ENCODE measurements at regions not wholly inside any gene's neighbourhood (a gene's known extent, or its start where the extent isn't known, plus 50 kb on each side); places are given as distances from the start of the nearest gene placed in this dataset.

DNA sequence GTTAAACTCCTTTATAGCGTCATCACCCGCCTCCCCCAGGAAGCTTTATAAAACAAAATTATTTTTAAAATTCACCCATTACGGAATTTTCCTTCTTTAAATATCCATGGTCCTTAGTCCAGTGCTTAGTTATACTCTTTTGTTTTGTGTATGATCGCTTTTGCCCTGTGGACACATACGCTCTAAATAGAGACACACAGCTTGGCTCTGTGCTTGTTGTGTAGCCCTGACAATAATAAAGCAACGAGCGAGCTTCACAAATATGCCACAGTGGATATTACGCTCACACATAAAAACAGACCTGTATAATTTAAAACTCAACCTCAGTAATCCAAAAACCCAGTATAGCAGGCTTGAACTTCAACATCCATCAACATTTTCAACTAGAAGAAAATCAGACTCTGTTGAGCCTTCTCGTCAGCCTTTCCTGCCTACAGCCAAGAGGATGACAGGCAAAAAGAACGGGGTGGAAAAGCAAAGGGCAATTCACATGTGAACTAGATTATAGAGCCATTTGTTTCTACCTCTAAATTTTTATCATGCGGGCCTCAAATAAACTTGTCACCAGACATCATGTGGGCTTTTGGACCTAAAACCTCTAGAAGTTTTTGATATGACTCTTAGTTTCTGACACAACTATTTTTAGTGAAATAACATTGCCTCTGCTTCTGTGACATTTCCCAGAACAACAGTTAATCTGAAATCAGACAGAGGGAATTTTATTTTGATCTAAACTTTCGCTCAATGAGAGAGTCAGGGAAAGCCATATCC, 89.6 kb upstream of the THBS1 start:
- Histone ChIP-seq H3K4me3 (no peak overlapping the region), H3K27ac (no peak overlapping the region), H3K36me3 (no peaks in the 10 kb centered on the region), H3K4me1 (peaks cover 0 to 5% (median 0%) of the 10 kb centered on the region in 6 donors), H3K27me3 (replicated peaks in 1 of 7) (peaks cover 0 to under 1% (median 0%) of the 10 kb centered on the region in 7 donors), H3K9me3 (no peaks in the 10 kb centered on the region)
- WGBS, 5 donors = 85 to 94% (median 92%) methylated on average over 12 of the region's 12 CpGs
- DNase-seq = no peak
- intact Hi-C loops (cut with DNase I; ENCODE audit: low total_unique reads) = no loop called here
- no peak for TF ChIP-seq POLR2A (IDR thresholded peaks at IDR 0.05)

DNA sequence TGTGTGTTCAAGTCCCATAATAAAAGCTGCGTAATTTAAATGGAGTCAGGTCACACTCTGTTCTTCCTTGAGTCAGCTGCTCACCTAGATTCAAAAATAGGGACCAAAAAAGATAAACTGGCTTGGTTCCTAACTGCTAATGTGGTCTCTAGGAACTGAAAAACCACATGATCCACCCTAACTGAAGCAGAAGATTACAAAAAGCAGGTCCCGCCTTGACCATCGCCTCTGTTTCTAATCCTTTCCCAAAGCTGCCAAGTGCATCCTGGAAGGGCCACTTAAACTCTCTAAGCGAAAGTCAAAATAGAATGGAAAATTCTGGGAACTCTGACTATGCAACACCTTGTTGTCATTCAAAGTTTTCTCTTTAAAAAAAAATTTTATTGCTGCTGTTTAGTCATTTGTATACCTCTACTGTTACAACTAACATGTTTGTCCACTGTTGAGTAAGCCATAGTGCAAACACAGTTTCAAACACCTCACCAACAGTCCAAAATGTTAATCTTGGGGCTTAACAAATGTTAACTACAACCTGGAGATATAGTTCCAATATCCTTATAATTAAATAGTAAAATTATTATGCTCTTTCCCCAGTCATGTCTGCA, 88.9 kb upstream of the THBS1 start:
- no peak overlapping the region for H3K4me3 ChIP-seq
- H3K36me3 ChIP-seq = no peaks in the 10 kb centered on the region
- no peak overlapping the region for H3K27ac ChIP-seq
- 55 to 72% (median 66%) methylated on average over 4 of the region's 4 CpGs for WGBS, 5 donors
- TF ChIP-seq POLR2AphosphoS5 (IDR thresholded peaks at IDR 0.05) (no peak), POLR2A (IDR thresholded peaks at IDR 0.05) (no peak)
- TF ChIP-seq, protein P1, sequence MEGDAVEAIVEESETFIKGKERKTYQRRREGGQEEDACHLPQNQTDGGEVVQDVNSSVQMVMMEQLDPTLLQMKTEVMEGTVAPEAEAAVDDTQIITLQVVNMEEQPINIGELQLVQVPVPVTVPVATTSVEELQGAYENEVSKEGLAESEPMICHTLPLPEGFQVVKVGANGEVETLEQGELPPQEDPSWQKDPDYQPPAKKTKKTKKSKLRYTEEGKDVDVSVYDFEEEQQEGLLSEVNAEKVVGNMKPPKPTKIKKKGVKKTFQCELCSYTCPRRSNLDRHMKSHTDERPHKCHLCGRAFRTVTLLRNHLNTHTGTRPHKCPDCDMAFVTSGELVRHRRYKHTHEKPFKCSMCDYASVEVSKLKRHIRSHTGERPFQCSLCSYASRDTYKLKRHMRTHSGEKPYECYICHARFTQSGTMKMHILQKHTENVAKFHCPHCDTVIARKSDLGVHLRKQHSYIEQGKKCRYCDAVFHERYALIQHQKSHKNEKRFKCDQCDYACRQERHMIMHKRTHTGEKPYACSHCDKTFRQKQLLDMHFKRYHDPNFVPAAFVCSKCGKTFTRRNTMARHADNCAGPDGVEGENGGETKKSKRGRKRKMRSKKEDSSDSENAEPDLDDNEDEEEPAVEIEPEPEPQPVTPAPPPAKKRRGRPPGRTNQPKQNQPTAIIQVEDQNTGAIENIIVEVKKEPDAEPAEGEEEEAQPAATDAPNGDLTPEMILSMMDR (IDR thresholded peaks at IDR 0.05 in 8 of 11, conservative IDR thresholded peaks at IDR 0.05 in 3 of 11) = no peak
- H3K27me3 ChIP-seq (replicated peaks in 1 of 7) = peaks cover 0 to 4% (median 0%) of the 10 kb centered on the region in 7 donors
- H3K9me3 ChIP-seq = no peaks in the 10 kb centered on the region
- peaks cover 0 to 5% (median 0%) of the 10 kb centered on the region in 6 donors for H3K4me1 ChIP-seq
- DNase-seq = no peak
- intact Hi-C loops (cut with DNase I; ENCODE audit: low total_unique reads) = no loop called here

DNA sequence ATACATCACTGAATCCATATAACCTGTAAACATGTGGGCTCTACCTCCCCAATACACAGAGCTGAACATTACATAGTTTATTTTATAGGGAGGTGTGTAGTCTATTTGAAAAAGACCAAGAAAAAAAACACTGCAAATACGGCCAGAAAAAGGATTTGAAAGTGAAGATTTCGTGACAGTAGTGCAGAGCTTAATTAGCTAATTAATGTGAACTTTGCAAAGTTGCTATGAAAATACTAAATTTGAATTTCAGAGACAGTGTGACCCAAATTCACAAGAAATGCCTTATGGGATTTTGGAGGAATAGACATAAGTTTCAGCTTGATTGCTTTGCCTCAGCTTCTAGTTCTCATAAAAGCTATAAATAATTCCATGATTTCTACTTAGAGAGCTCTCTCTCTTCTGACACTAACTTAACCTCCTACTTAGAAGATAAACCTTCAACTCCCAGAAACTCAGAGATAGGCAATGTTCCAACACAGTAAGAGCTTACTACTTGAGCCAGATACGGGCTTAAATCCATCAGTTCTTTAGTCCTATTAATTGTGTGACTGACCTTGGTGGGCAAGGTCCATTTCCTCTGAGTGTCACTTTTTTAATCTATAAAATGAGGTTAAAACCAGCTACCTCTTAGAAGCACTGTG, 87.3 kb upstream of the THBS1 start:
- H3K9me3 ChIP-seq = no peaks in the 10 kb centered on the region
- WGBS, 5 donors = 52 to 80% (median 61%) methylated on average over 3 of the region's 3 CpGs
- no peak for DNase-seq
- H3K4me1 ChIP-seq = peaks cover 0 to 9% (median 0%) of the 10 kb centered on the region in 6 donors
- no peak overlapping the region for H3K4me3 ChIP-seq
- H3K36me3 ChIP-seq = no peaks in the 10 kb centered on the region
- intact Hi-C loops (cut with DNase I; ENCODE audit: low total_unique reads) = no loop called here
- H3K27me3 ChIP-seq (replicated peaks in 1 of 7) = peaks cover 0 to 4% (median 0%) of the 10 kb centered on the region in 7 donors
- H3K27ac ChIP-seq = no peak overlapping the region
- no peak for TF ChIP-seq POLR2A (IDR thresholded peaks at IDR 0.05)
- no peak for TF ChIP-seq POLR2AphosphoS5 (IDR thresholded peaks at IDR 0.05)

DNA sequence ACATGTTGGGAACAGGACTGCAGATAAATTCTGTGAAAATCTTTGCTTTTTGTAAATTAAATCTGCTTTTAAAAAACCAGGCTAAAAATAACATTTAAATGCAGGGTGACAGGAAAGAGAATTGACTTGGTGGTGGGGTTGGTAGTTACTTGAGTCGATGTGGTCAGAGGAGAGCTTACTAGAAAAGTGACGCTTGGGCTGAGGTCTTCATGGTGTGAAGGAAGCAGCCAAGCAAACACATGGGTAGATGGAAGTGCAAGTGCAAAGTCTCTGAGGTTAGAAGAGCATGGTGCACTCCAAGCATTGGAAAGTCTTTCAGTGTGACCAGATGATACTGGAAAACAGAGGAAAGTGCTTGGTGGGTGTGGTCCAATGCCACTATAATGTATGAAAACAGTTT, 86.4 kb upstream of the THBS1 start:
- Histone ChIP-seq H3K9me3 (no peaks in the 10 kb centered on the region), H3K36me3 (no peaks in the 10 kb centered on the region), H3K27me3 (replicated peaks in 1 of 7) (peaks cover 0 to 4% (median 0%) of the 10 kb centered on the region in 7 donors), H3K4me3 (no peak overlapping the region), H3K4me1 (peaks cover 0 to 9% (median 0%) of the 10 kb centered on the region in 6 donors), H3K27ac (no peak overlapping the region)
- intact Hi-C loops (cut with DNase I; ENCODE audit: low total_unique reads) = no loop called here
- TF ChIP-seq, protein P1 (IDR thresholded peaks at IDR 0.05 in 8 of 11, conservative IDR thresholded peaks at IDR 0.05 in 3 of 11) = no peak
- no peak for TF ChIP-seq POLR2A (IDR thresholded peaks at IDR 0.05)
- no peak for TF ChIP-seq POLR2AphosphoS5 (IDR thresholded peaks at IDR 0.05)
- DNase-seq = no peak
- 50 to 64% (median 57%) methylated on average over 2 of the region's 2 CpGs for whole genome bisulfite sequencing, 5 donors

All from spleen (tissue), 11 donors.